Bronchial epithelial cell (primary cell): ENCODE measurements at regions not wholly inside any gene's neighbourhood (a gene's known extent, or its start where the extent isn't known, plus 50 kb on each side); places are given as distances from the start of the nearest gene placed in this dataset.

Experiments
- DNase-seq: peaks from one replicate; pipeline ENCODE4 v3.0.0-alpha.2; 2010; ENCODE audit warnings: low read depth
- FAIRE-seq: peaks from 2 replicates; lab custom pipeline; 2011; peaks lifted over from hg19 to GRCh38; lab: Jason Lieb, UNC
- H3K27me3 ChIP-seq: 2 replicates; pipeline ENCODE4 v1.5.1; 2011; ENCODE audit warnings: low read length; ENCODE audit not compliant: control insufficient read depth, insufficient read depth
- H3K36me3 ChIP-seq: 2 replicates; pipeline ENCODE4 v1.5.1; 2011; ENCODE audit warnings: low read length; ENCODE audit not compliant: control insufficient read depth, insufficient read depth
- H3K4me3 ChIP-seq: 2 replicates; pipeline ENCODE4 v1.5.1; 2011; ENCODE audit warnings: mild to moderate bottlenecking, low read depth, low read length, control low read depth
- CTCF ChIP-seq: IDR thresholded peaks from 2 replicates; pipeline ENCODE4 v1.5.1; 2011; ENCODE audit warnings: mild to moderate bottlenecking, moderate library complexity, low read length, control low read depth, inconsistent platforms; ENCODE audit not compliant: insufficient read depth, severe bottlenecking

- FAIRE-seq (no peak), DNase-seq (no peak)
- H3K27me3 ChIP-seq = no peaks in the 10 kb centered on the region
- no peak for TF ChIP-seq CTCF
- H3K36me3 ChIP-seq = no peaks in the 10 kb centered on the region
- H3K4me3 ChIP-seq = no peak overlapping the region
Measured at GRCh38 chr6:44528716-44529115, 141.2 kb downstream of the CDC5L start.

- TF ChIP-seq CTCF = no peak
- Histone ChIP-seq H3K27me3 (no peaks in the 10 kb centered on the region), H3K4me3 (no peak overlapping the region), H3K36me3 (no peaks in the 10 kb centered on the region)
- DNase-seq = no peak
- no peak for FAIRE-seq
Measured at GRCh38 chr6:44529146-44529905, 141.8 kb downstream of the CDC5L start.

- FAIRE-seq = no peak
- H3K27me3 ChIP-seq = no peaks in the 10 kb centered on the region
- TF ChIP-seq CTCF = no peak
- H3K36me3 ChIP-seq = no peaks in the 10 kb centered on the region
- no peak overlapping the region for H3K4me3 ChIP-seq
- DNase-seq = no peak
Measured at GRCh38 chr6:44530209-44530909, 142.9 kb downstream of the CDC5L start.

GRCh38 chr6:44530910-44531234, 143.4 kb downstream of the CDC5L start:
- Histone ChIP-seq H3K4me3 (no peak overlapping the region), H3K27me3 (no peaks in the 10 kb centered on the region), H3K36me3 (no peaks in the 10 kb centered on the region)
- no peak for TF ChIP-seq CTCF
- DNase-seq (no peak), FAIRE-seq (no peak)

GRCh38 chr6:44531442-44532015, 144.0 kb downstream of the CDC5L start:
- FAIRE-seq = no peak
- no peak for TF ChIP-seq CTCF
- Histone ChIP-seq H3K27me3 (no peaks in the 10 kb centered on the region), H3K36me3 (no peaks in the 10 kb centered on the region), H3K4me3 (no peak overlapping the region)
- DNase-seq = no peak
